ENCODE measurements at regions not wholly inside any gene's neighbourhood (a gene's known extent, or its start where the extent isn't known, plus 50 kb on each side); places are given as distances from the start of the nearest gene placed in this dataset.

GRCh38 chr18:47317824-47318508 is 66.5 kb upstream of the SKOR2 start:
- DNase-seq, result no peak

- no peak for DNase-seq
Observed at GRCh38 chr18:47316924-47317323, 65.5 kb upstream of the SKOR2 start.

GRCh38 chr18:47313901-47314300 is 62.4 kb upstream of the SKOR2 start:
- no peak for DNase-seq

GRCh38 chr18:47311585-47311984 is 60.1 kb upstream of the SKOR2 start:
- no peak for DNase-seq

All from SHP77 (cell line).